PC-9 (cell line): ENCODE measurements at regions not wholly inside any gene's neighbourhood (a gene's known extent, or its start where the extent isn't known, plus 50 kb on each side); places are given as distances from the start of the nearest gene placed in this dataset.

Source experiments
- BruUV-seq: library from RNA; stranded (reverse); fragments of 400-500 nt; replicated peaks from 2 replicates; lab custom pipeline; 2021; lab: Mats Ljungman, UMichigan
- CTCF ChIA-PET: fragments of 300-600 bp; sonication (Branson Sonifier 250); formaldehyde crosslinking; loops from one replicate; lab custom pipeline; 2022; ENCODE audit warnings: antibody characterized with exemption; lab: Charles Lee
- POLR2A ChIA-PET: fragments of 300-600 bp; sonication (Branson Sonifier 250); formaldehyde crosslinking; loops from one replicate; lab custom pipeline; 2022; ENCODE audit warnings: antibody characterized with exemption; ENCODE audit not compliant: unreplicated experiment; lab: Charles Lee
- DNase-seq, 2 experiments: peaks; one replicate each; pipeline versions ENCODE4 v3.0.0 to v3.0.0-alpha.2; 2015 to 2022; ENCODE audit warnings: mixed read lengths in 1 of 2
- H2AFZ ChIP-seq: fragments of 200-600 bp; sonication (generic); 2 replicates; pipeline ENCODE4 v1.8.1; 2017; ENCODE audit warnings: antibody characterized with exemption
- H3F3A ChIP-seq: fragments of 200-600 bp; sonication (generic); 2 replicates; pipeline ENCODE4 v1.8.1; 2017; ENCODE audit warnings: antibody characterized with exemption, mild to moderate bottlenecking, low read depth; ENCODE audit not compliant: insufficient read depth
- H3K27ac ChIP-seq: fragments of 200-600 bp; sonication (generic); 2 replicates; pipeline ENCODE4 v1.6.1; 2016; ENCODE audit warnings: mixed run types
- H3K27me3 ChIP-seq: fragments of 200-600 bp; sonication (generic); 2 replicates; pipeline ENCODE4 v1.6.1; 2016; ENCODE audit warnings: low read depth, mixed run types; ENCODE audit not compliant: insufficient read depth
- H3K36me3 ChIP-seq: fragments of 200-600 bp; sonication (generic); 2 replicates; pipeline ENCODE4 v1.6.1; 2016; ENCODE audit warnings: low read depth, mixed run types
- H3K4me1 ChIP-seq: fragments of 200-600 bp; sonication (generic); replicated peaks from 2 replicates; pipeline ENCODE4 v1.6.1; 2016; ENCODE audit warnings: mixed run types; ENCODE audit not compliant: insufficient read depth
- H3K4me2 ChIP-seq: fragments of 200-600 bp; sonication (generic); 2 replicates; pipeline ENCODE4 v1.6.1; 2017; ENCODE audit warnings: mixed run types
- H3K4me3 ChIP-seq: fragments of 200-600 bp; sonication (generic); 2 replicates; pipeline ENCODE4 v1.6.1; 2016; ENCODE audit warnings: mixed run types
- H3K79me2 ChIP-seq: fragments of 200-600 bp; sonication (generic); 2 replicates; pipeline ENCODE4 v1.6.1; 2017; ENCODE audit warnings: low read depth, mixed run types
- H3K9me2 ChIP-seq: fragments of 200-600 bp; sonication (generic); 2 replicates; pipeline ENCODE4 v1.8.1; 2017; ENCODE audit warnings: mild to moderate bottlenecking; ENCODE audit not compliant: insufficient read depth
- H3K9me3 ChIP-seq: fragments of 200-600 bp; sonication (generic); 2 replicates; pipeline ENCODE4 v1.8.1; 2016; ENCODE audit warnings: low read depth; ENCODE audit not compliant: insufficient read depth
- H4K20me1 ChIP-seq: fragments of 200-600 bp; sonication (generic); 2 replicates; pipeline ENCODE4 v1.8.1; 2017; ENCODE audit not compliant: insufficient read depth
- CTCF ChIP-seq: fragments of 200-600 bp; sonication (generic); conservative IDR thresholded peaks from 2 replicates; pipeline ENCODE4 v1.6.1; 2017; ENCODE audit warnings: mixed run types, antibody characterized with exemption, mild to moderate bottlenecking, moderate library complexity
- EZH2 ChIP-seq: fragments of 200-600 bp; sonication (generic); IDR thresholded peaks from 2 replicates; pipeline ENCODE4 v1.8.0; 2017; ENCODE audit warnings: antibody characterized with exemption, low read depth
- intact Hi-C: fragments of 100-400 bp; cut with micrococcal nuclease; formaldehyde crosslinking; loops from one replicate; pipeline ENCODE4 v1.10.0; 2022; ENCODE audit not compliant: unreplicated experiment

- BruUV-seq, result no TSS peak
- H4K20me1 ChIP-seq, result no peaks in the 10 kb centered on the region
- H3F3A ChIP-seq, result no peaks in the 10 kb centered on the region
- ChIA-PET POLR2A (no interaction called here), CTCF (no interaction called here)
- H3K4me3 ChIP-seq, result no peak overlapping the region
- H2AFZ ChIP-seq, result no peak overlapping the region
- no peaks in the 10 kb centered on the region for H3K36me3 ChIP-seq
- no peaks in the 10 kb centered on the region for H3K27me3 ChIP-seq
- H3K4me2 ChIP-seq, result no peak overlapping the region
- no peak for TF ChIP-seq EZH2
- TF ChIP-seq CTCF, result no peak
- no peaks in the 10 kb centered on the region for H3K4me1 ChIP-seq
- H3K27ac ChIP-seq, result no peak overlapping the region
- no peaks in the 10 kb centered on the region for H3K9me2 ChIP-seq
- H3K9me3 ChIP-seq, result no peaks in the 10 kb centered on the region
- no peak for DNase-seq
- no peaks in the 10 kb centered on the region for H3K79me2 ChIP-seq
- intact Hi-C loops, result loop anchor here (5.0 to 10.0 kb wide), 2 partner anchors 145 to 277 kb away; partner anchors contain the start of gene FAM83B
Observed at GRCh38 chr6:54991761-54992330, 145.3 kb downstream of the FAM83B start.

GRCh38 chr6:54992789-54993188 is 146.2 kb downstream of the FAM83B start:
- H3K9me3 ChIP-seq, result no peaks in the 10 kb centered on the region
- intact Hi-C loops, result loop anchor here (5.0 to 10.0 kb wide), 2 partner anchors 145 to 278 kb away; partner anchors contain the start of gene FAM83B
- no peak overlapping the region for H2AFZ ChIP-seq
- ChIA-PET CTCF (no interaction called here), POLR2A (no interaction called here)
- DNase-seq, result no peak
- H3K9me2 ChIP-seq, result no peaks in the 10 kb centered on the region
- no peaks in the 10 kb centered on the region for H4K20me1 ChIP-seq
- no peaks in the 10 kb centered on the region for H3K36me3 ChIP-seq
- BruUV-seq, result no TSS peak
- no peaks in the 10 kb centered on the region for H3K4me1 ChIP-seq
- no peaks in the 10 kb centered on the region for H3K27me3 ChIP-seq
- no peak overlapping the region for H3K4me3 ChIP-seq
- H3K4me2 ChIP-seq, result no peak overlapping the region
- H3K27ac ChIP-seq, result no peak overlapping the region
- no peaks in the 10 kb centered on the region for H3F3A ChIP-seq
- H3K79me2 ChIP-seq, result no peaks in the 10 kb centered on the region
- TF ChIP-seq CTCF (peak; percentile 79), EZH2 (no peak)

- ChIA-PET POLR2A (no interaction called here), CTCF (no interaction called here)
- no peaks in the 10 kb centered on the region for H3K27me3 ChIP-seq
- intact Hi-C loops, result loop anchor here (5.0 to 10.0 kb wide), 2 partner anchors 146 to 278 kb away; partner anchors contain the start of gene FAM83B
- H3K36me3 ChIP-seq, result no peaks in the 10 kb centered on the region
- no peak overlapping the region for H2AFZ ChIP-seq
- no peaks in the 10 kb centered on the region for H4K20me1 ChIP-seq
- no peaks in the 10 kb centered on the region for H3F3A ChIP-seq
- no peak for TF ChIP-seq CTCF
- no peak for TF ChIP-seq EZH2
- DNase-seq, result no peak
- no peak overlapping the region for H3K4me3 ChIP-seq
- no peaks in the 10 kb centered on the region for H3K9me3 ChIP-seq
- H3K9me2 ChIP-seq, result no peaks in the 10 kb centered on the region
- H3K4me1 ChIP-seq, result no peaks in the 10 kb centered on the region
- no peak overlapping the region for H3K4me2 ChIP-seq
- no TSS peak for BruUV-seq
- H3K27ac ChIP-seq, result no peak overlapping the region
- H3K79me2 ChIP-seq, result no peaks in the 10 kb centered on the region
Observed at GRCh38 chr6:54993294-54993693, 146.7 kb downstream of the FAM83B start.
